Esophagus (tissue), 2 donors: ENCODE measurements at regions not wholly inside any gene's neighbourhood (a gene's known extent, or its start where the extent isn't known, plus 50 kb on each side); places are given as distances from the start of the nearest gene placed in this dataset.
"Not testable (repeated sequence)": the region's sequence is repeated elsewhere in the genome, so short reads cannot be mapped to it uniquely, and the experiment has no call there.

Experiments used
- H3K27ac ChIP-seq, 2 donors: one replicate each; pipeline ENCODE4 v1.5.1; 2013; ENCODE audit warnings: low read depth in 2 of 2, mild to moderate bottlenecking in 2 of 2, inconsistent platforms in 1 of 2, low read length in 1 of 2, moderate library complexity in 1 of 2
- H3K27me3 ChIP-seq, 2 donors: one replicate each; pipeline ENCODE4 v1.6.1; 2013; ENCODE audit warnings: low read length in 2 of 2, control low read depth in 1 of 2, mild to moderate bottlenecking in 1 of 2; ENCODE audit not compliant: insufficient read depth in 2 of 2, control insufficient read depth in 1 of 2
- H3K36me3 ChIP-seq, 2 donors: one replicate each; pipeline ENCODE4 v1.6.1; 2013; ENCODE audit warnings: low read length in 1 of 2; ENCODE audit not compliant: control insufficient read depth in 2 of 2, insufficient read depth in 2 of 2
- H3K4me1 ChIP-seq, 2 donors: one replicate each; pipeline ENCODE4 v1.6.1; 2013; ENCODE audit warnings: low read length in 1 of 2; ENCODE audit not compliant: control insufficient read depth in 2 of 2, insufficient read depth in 2 of 2
- H3K4me3 ChIP-seq, 2 donors: one replicate each; pipeline ENCODE4 v1.5.1; 2013; ENCODE audit warnings: low read length in 2 of 2, mild to moderate bottlenecking in 2 of 2, low read depth in 1 of 2, moderate library complexity in 1 of 2
- H3K9me3 ChIP-seq, 2 donors: one replicate each; pipeline ENCODE4 v1.6.1; 2013; ENCODE audit warnings: mild to moderate bottlenecking in 2 of 2, low read depth in 1 of 2, low read length in 1 of 2, moderate library complexity in 1 of 2; ENCODE audit not compliant: control insufficient read depth in 2 of 2, insufficient read depth in 1 of 2
- WGBS, 2 donors: extraction: QIAGEN DNeasy Blood & Tissue Kit; methylation state at CpG; one replicate each; pipeline ENCODE4 v1.1.7; 2013; 5-methylcytosine and 5-hydroxymethylcytosine counted together
- donor health status: healthy with polysubstance abuse.
- donor health status: Bipolar disorder and iron deficiency.

DNA sequence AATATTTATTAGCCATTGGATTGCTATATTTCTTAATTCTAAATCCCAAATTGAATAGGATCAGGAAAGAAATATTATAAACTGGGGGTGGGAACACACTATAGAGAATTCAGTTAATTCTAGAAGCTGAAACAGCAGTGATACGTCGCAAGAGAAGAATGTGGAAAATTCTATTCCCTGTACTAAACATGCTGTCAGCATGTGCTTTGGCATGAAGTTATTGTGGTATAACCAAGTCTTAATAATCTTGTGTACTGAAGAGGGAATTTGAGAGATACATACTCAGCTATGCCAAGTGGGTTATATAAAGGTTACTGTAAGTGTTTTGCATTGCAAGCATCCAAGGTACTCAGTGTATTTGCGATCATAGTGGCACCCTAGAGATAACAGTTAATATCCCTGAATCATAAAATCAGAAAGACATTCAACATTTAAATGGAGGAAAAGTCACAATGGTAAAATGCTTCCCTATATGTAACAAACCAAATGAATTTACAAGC, 1492.9 kb upstream of the C9orf72 start:
- Histone ChIP-seq H3K27me3 (no peaks in the 10 kb centered on the region), H3K4me3 (no peak overlapping the region), H3K9me3 (no peaks in the 10 kb centered on the region), H3K4me1 (no peaks in the 10 kb centered on the region), H3K27ac (no peak overlapping the region), H3K36me3 (no peaks in the 10 kb centered on the region)
- 88 to 91% methylated on average over 3 of the region's 3 CpGs for WGBS, 2 donors

DNA sequence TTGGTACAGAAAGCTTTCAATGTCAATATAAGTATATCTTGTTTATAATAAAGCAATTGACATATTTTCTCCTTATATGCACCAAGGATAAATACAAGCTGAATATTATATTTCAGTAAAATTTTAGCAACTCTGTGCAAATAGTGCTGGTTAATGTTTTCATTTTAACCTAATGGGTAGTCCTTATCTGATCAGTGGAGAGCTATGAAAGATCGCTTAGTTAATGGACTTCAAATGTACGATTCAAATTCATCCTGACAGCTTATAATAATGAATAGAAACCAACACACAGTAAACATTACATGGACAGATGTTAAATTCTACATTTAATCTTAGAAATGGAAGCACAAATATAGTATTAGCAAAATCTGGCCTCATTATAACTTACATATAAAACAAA, 1495.2 kb upstream of the C9orf72 start:
- Histone ChIP-seq H3K27me3 (no peaks in the 10 kb centered on the region), H3K36me3 (no peaks in the 10 kb centered on the region), H3K9me3 (no peaks in the 10 kb centered on the region), H3K4me3 (no peak overlapping the region), H3K27ac (no peak overlapping the region), H3K4me1 (no peaks in the 10 kb centered on the region)
- WGBS, 2 donors = 73 to 78% methylated on average over 2 of the region's 2 CpGs

DNA sequence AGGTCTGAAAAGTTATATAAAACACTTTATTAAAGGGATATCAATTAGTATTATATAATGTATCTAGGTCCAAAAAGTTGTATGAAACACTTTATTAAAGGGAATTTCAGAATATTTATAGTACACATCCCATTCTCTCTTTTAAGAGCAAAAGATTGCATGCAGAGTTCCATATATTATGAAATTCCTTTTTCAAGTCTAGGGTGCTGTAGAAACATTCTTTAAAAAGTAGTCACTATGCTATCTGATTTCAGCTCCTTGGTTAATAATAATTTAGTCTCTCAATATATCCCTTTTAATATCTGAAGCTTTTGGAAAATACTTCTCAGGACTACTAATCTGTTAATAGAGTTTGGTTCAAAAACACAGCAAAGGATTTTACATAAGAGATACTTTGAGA, 1496.1 kb upstream of the C9orf72 start:
- H3K9me3 ChIP-seq = no peaks in the 10 kb centered on the region
- no peaks in the 10 kb centered on the region for H3K27me3 ChIP-seq
- no peak overlapping the region for H3K4me3 ChIP-seq
- no peak overlapping the region for H3K27ac ChIP-seq
- no peaks in the 10 kb centered on the region for H3K36me3 ChIP-seq
- H3K4me1 ChIP-seq = no peaks in the 10 kb centered on the region

DNA sequence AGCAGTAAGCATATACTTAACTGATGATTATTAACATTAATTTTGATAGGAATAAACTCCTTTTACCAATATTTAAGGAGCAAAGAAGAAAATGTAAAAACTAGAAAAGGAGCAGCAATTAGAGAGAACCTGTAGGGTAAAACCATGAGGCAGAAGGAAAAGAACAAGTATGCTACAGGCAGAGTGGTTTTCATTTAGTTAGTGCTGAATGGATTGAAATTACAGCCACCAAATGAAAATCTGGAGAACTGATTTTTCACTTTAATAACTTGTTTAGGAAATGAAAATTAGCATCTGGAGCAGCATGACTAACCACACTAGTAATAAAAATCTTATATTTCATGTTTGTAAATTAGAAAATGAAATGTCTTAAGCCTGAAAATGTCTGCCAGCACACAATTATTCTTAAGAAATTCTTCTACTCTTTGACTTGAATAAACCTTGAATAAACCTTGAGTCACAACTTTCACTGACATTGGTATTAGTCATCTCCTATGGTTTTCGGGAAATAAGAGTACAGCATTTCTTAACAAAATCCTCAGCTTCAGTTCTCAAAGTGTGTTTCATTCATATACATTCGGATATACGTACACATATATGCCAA, 1504.9 kb upstream of the C9orf72 start:
- Histone ChIP-seq H3K4me1 (no peaks in the 10 kb centered on the region), H3K27ac (no peak overlapping the region), H3K27me3 (no peaks in the 10 kb centered on the region), H3K4me3 (no peak overlapping the region), H3K36me3 (no peaks in the 10 kb centered on the region), H3K9me3 (no peaks in the 10 kb centered on the region)
- 35 to 58% methylated on average over 3 of the region's 3 CpGs for WGBS, 2 donors

DNA sequence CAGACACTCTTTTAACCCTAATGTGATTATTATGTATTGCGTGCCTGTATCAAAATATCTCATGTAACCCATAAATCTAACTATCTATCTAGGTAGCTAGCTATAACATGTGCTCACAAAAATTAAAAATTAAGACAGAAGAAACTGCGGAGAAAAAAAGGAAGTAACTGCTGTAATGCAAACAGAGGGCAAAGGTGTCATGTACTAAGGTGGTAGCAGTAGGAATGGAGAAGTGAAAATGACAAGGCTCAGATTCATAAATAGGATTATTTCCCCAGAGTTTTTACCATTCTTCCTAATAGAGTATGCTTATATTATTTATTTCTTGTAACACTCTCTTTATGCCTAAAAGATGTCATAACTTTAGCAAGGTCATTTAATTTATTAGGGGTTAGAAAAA, 1527.5 kb upstream of the C9orf72 start:
- Histone ChIP-seq H3K4me1 (no peaks in the 10 kb centered on the region), H3K27ac (no peak overlapping the region), H3K36me3 (no peaks in the 10 kb centered on the region), H3K9me3 (no peaks in the 10 kb centered on the region), H3K4me3 (no peak overlapping the region), H3K27me3 (no peaks in the 10 kb centered on the region)
- 73 to 75% methylated on average over 2 of the region's 2 CpGs for WGBS, 2 donors

DNA sequence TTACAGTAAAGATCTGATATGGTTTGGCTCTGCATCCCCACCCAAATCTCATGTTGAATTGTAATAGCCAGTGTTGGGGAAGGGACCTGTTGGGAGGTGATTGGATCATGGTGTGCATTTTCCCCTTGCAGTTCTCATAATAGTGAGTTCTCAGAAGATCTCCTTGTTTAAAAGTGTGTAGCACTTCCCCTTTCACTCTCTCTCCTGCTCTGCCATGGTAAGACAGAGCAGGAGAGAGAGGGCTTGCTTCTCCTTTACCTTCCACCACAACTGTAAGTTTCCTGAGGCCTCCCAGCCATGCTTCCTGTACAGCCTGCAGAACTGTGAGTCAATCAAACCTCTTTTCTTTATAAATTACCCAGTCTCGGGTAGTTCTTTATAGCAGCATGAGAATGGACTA, 1530.9 kb upstream of the C9orf72 start:
- not testable (repeated sequence) for H3K4me3 ChIP-seq, H3K9me3 ChIP-seq, H3K4me1 ChIP-seq, H3K27me3 ChIP-seq, H3K27ac ChIP-seq, H3K36me3 ChIP-seq
- WGBS, 2 donors = 38 to 45% methylated on average over 1 of the region's 1 CpG

DNA sequence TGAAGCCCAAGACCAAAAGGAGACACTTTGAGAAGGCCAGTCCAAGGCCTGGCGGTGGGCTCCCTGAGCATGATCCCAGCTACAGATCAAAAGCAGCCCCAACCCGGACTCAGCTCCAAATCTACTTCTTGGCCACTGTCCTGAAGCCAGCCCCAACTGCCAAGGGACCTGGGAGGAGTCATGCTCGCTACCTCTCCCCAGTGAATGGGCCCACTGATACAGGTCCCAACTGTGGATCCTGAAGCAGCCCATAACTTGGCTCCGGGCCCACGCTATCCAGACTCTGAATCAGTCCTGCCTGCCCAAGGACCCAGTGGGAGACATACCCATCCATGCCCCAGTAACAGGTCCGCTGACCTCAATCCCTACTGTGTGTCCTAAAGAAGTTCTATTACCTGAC, 1545.3 kb upstream of the C9orf72 start:
- no peaks in the 10 kb centered on the region for H3K4me1 ChIP-seq
- no peaks in the 10 kb centered on the region for H3K9me3 ChIP-seq
- H3K4me3 ChIP-seq = no peak overlapping the region
- 76% methylated on average over 6 of the region's 6 CpGs for WGBS, 2 donors
- no peaks in the 10 kb centered on the region for H3K27me3 ChIP-seq
- H3K27ac ChIP-seq = no peak overlapping the region
- H3K36me3 ChIP-seq = no peaks in the 10 kb centered on the region

DNA sequence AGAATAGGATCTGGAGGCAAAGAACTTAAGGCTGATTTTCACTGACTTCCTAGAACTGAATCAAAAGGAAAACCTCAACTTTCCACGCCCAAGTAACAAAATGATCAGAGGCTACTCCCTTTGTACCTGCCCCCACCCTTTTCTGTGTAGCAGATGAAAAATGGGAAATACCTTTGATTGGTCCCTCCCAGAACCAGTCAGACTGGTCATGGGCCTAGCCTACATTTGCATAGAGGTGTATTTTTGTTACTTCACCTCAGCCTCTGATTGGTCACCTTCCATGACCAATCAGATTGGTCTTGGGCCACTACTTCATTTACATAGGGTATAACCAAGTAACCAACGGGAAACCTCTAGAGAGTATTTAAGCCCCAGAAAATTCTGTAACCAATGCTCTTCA, 1553.5 kb upstream of the C9orf72 start:
- Histone ChIP-seq H3K4me3 (no peak overlapping the region), H3K27me3 (no peaks in the 10 kb centered on the region), H3K4me1 (no peaks in the 10 kb centered on the region), H3K27ac (no peak overlapping the region), H3K9me3 (no peaks in the 10 kb centered on the region), H3K36me3 (no peaks in the 10 kb centered on the region)
- 67 to 80% methylated on average over 2 of the region's 2 CpGs for WGBS, 2 donors

DNA sequence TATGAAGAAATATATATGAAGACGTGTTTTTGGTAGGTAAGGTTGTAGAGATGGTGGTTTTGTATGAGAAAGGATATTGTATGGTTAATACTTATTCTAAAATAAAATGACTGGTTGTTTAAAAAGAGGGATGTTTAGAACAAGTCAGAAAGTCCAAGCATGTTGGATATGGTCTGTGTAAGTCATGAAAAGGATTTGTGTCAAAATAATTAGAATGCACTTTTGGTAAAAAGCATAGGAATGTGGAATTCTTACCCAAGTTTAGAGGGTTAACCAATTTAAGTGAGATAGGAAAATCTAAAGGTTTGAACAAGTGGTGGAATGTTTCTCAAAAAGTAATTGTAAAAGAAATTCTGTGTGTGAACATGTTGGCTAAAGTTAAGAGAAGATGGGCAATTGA, 1556.5 kb upstream of the C9orf72 start:
- Histone ChIP-seq H3K9me3 (no peaks in the 10 kb centered on the region), H3K4me1 (no peaks in the 10 kb centered on the region), H3K4me3 (no peak overlapping the region), H3K27ac (no peak overlapping the region), H3K36me3 (no peaks in the 10 kb centered on the region), H3K27me3 (no peaks in the 10 kb centered on the region)
- 63 to 70% methylated on average over 1 of the region's 1 CpG for WGBS, 2 donors

DNA sequence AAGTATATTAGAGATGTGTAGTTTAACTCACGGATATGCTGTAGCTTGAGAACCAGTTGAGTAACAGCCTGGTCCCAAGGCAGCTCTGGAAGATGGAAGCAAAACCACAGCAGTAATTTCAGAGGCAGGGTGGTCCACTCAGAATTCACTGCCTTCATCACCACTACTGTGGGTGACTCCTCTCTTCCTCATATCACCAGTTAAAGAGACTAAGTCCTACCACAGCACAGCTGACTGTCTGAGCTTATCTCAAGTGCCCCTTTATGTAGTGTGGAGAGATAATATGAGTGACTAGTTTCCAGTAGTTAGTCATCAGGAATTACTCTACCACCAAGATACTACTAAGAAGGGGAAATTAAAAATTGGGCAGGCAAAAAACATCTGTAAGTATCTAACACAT, 1571.2 kb upstream of the C9orf72 start:
- no peak overlapping the region for H3K27ac ChIP-seq
- H3K27me3 ChIP-seq = no peaks in the 10 kb centered on the region
- H3K4me1 ChIP-seq = no peaks in the 10 kb centered on the region
- H3K36me3 ChIP-seq = no peaks in the 10 kb centered on the region
- no peak overlapping the region for H3K4me3 ChIP-seq
- WGBS, 2 donors = 86 to 88% methylated on average over 1 of the region's 1 CpG
- H3K9me3 ChIP-seq = no peaks in the 10 kb centered on the region
